ENCODE measurements at regions not wholly inside any gene's neighbourhood (a gene's known extent, or its start where the extent isn't known, plus 50 kb on each side); places are given as distances from the start of the nearest gene placed in this dataset.

DNA sequence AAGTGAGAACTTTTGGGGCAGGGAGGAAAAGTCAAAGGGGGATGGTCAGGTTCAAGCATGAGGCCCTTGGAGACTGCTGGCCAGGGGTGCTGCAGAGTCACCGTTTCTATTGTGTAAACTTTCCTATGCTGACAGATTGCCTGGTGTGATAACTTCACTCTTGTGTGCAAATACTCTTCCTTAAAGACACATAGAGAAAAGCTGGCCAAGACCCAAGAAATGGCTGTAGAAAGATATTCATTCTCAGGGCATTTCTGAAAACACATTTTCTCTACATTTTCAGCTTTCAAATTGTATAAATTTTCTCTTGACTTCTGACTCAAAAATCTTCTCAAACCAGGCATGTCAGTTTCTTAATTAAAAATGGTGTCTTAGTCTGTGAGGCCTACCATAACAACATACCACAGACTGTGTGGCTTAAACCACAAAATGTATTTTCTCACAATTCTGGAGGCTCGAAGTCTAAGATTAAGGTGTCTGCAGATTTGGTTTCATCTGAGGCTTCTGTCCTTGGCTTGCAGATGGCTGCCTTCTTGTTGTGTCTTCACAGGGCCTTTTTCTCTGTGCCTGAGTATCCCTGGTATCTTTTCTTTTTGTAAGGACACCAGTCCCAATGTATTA, 304.5 kb downstream of the KCNRG start:
- DNase-seq (ENCODE audit: low read depth) = peak; percentile 69

GRCh38 chr13:50320271-50320862, 305.1 kb downstream of the KCNRG start:
- DNase-seq (ENCODE audit: low read depth) = peak; percentile 67

- DNase-seq (ENCODE audit: low read depth) = no peak
These were observed 306.8 kb downstream of the KCNRG start for GRCh38 chr13:50322006-50322405.

DNA sequence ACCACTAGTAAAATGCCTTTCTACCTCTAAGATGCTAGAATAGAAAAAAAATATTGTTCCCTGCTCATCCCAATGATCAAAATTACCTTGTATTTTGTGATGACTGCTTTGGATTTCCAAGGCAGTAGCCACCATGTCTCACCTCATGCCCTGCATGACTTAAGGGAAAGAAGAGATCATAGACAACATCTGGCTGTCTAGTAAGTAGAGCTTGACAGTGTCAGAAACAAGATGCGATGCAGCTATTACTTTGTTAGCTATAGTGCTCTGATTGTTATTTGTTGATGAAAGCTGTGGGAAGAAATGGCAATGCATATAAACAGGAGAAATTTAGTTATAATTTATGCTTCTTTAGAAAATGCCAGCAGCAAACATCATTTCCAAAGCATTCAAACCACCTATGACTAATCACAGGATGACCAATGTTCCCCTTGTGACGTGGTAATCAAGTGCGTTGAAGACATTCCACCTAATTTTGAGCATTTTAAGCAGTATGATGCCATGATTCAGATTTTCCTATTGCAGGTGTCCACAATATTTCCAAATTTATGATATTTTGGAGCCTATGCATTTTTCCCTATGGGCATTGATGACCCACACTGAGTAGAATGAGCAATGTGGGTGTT, 308.3 kb downstream of the KCNRG start:
- DNase-seq (ENCODE audit: low read depth) = peak; percentile 91

DNA sequence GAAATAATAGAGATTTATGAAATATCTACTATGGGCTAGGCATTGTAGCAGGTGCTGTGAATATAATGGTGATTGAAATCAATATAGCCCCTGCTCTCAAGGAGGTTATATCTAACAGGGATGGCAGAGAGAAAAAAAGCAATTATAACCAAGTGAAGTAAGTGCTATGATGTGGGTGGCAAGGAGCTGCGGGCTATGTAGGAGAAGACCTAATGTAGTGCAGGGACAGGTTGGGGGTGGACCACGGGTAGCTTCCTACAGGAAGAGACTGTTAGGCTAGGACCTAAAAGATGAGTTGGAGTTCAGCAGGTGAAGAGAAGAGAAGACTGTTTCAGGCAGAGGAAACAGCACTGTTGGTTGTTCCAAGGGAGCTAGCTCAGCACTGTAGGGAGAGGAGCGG, 311.0 kb downstream of the KCNRG start:
- DNase-seq (ENCODE audit: low read depth) = no peak

DNA sequence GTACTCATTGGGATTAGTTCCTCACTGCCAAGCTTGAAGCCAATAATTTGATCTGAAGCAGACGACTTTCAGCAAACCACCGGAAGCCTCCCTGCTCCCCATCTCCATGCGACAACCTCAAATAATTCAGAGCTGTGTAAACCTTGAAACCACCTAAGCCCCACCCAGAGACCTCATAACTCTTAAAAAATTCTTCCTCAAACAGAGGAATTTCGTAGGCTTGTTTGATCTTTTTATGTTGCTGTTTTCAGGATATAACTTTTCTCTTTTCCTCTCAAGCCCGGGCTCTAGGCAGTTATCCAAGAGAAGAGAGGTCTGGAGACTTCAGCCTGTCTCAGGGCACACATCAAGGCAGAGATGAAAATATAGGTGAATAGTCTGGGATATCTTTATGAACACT, 311.6 kb downstream of the KCNRG start:
- DNase-seq (ENCODE audit: low read depth) = no peak

- DNase-seq (ENCODE audit: low read depth) = no peak
These were observed 319.0 kb downstream of the KCNRG start for GRCh38 chr13:50334115-50334778.

DNA sequence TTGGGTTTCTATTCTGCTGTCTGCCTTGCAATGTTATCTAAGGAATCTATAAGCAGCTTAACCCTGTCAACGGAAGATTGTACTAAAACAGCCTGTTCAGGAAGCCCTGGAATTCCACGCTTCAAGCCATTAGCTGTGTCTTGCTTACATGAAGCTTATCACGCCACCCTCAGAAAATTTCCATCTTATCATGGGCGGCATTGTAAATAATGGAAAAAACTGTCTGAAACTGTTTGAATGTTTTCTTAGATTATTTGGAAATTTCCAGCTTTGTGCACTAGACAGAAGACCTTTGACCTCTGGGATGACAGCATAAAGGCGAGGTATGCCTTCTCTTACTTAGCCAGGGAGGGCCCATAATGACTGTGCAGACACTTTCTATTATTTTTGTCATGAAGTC, 319.7 kb downstream of the KCNRG start:
- DNase-seq (ENCODE audit: low read depth) = peak; percentile 88

DNA sequence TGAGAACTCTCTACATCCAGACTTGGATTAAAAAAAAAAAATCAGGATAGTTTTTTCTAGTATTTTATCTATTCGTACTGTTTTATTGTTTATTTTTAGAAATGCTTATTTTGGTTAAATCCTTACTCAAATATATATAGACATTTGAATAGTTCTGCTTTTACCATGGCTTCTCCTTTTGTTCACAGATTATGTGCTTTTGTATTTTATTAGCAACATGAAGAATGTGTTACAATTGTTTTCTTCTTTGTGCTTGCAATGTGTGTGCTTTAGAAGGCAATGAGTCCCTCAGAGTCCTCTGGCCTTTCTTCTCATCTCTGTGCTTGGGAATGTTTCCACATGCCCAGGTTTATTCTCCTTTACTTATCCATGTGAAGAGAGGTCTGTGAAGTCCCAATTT, 324.0 kb downstream of the KCNRG start:
- no peak for DNase-seq (ENCODE audit: low read depth)

DNA sequence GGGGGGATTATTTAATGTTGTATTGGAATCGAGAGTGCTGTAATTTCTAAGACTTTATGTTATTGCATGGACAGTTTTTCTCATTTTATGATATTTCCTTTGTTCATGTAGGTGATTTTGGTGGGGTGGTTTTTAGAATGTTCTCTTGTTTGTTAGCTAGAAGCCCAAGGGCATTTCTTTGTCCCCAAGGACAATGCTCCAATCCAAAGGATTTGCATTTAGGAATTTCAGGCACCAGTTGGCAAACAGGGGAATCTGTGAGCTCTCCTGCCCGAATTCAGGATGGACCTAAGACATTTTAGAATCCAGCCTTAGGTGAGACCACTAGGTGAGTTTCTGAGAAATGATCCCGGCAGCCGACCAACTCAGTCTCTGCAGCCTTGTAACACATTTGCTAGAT, 324.9 kb downstream of the KCNRG start:
- no peak for DNase-seq (ENCODE audit: low read depth)

GRCh38 chr13:50340551-50341287, 325.5 kb downstream of the KCNRG start:
- no peak for DNase-seq (ENCODE audit: low read depth)

DNA sequence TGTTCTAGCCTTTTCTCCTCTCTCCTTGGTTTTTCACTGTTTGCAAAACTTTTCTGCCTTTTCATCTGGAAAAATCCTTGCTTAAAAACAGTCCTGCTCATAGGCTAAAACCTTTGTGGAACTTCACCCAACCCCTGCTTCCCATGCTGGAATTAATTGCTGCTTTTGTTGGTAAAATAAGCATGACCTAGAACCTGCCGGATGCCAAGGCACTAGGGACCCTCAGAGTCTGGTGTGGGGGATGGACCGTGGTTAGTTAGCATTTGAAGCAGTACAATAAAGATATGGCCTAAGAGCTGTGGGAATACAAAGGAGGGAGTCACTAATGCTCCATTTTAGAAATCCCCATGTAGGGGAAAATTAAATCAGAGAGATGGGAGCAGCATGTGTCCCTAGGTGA, 326.3 kb downstream of the KCNRG start:
- DNase-seq (ENCODE audit: low read depth) = no peak

GRCh38 chr13:50344717-50345116, 329.5 kb downstream of the KCNRG start:
- no peak for DNase-seq (ENCODE audit: low read depth)

GRCh38 chr13:50345804-50346203, 330.6 kb downstream of the KCNRG start:
- no peak for DNase-seq (ENCODE audit: low read depth)

DNA sequence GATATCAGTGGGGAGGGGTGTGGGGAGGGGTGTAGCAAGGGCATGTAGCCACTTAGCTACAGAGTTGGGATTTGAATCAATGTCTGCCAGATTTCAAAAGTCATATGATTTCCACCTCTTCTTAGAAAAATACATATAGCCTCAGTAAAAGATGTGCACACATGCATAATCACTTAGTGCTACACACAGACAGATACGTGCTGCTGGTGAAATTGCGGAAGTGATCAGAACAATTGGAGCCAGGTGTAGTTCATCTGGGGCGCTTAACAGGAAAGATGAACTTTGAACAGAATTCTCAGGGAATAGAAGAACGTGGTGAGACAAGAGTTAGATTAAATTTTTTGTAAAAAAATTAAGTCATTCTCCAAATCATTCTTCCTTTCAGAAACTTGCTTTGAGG, 333.1 kb downstream of the KCNRG start:
- no peak for DNase-seq (ENCODE audit: low read depth)

DNA sequence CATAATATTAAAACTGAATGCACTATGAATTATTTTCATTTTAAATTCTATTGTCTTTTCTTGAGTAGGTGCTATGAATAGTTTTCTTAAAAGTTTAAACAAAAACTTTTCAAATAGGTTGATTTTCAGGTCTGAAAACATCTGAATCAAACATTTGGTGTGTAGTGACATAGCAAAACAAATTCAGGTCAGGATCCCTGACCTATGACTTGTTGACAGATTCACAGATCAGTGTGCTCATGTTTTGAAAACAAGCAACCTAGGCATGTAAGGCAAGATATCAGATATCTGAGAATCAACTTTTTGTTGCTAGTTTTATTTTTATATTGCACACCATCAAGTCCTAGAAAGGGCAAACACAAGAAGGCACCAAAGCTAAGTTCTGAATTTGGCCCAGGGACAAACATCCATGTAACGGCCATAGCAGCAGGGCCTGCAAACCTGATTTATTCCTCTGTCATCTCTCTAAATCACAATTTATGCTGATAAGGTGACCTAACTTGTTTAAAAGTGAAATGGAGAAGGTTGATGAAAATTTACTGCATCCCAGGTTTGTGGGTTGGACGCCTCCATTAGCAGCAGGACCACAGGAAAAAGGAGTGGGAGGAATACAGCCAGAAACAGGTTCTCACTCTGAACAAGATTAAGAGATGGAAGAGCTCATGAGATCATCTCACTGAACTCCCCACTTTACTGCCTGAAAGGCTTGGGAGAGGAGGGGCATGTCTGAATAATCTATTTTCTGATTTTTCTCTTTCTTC, 337.7 kb downstream of the KCNRG start:
- no peak for DNase-seq (ENCODE audit: low read depth)

DNA sequence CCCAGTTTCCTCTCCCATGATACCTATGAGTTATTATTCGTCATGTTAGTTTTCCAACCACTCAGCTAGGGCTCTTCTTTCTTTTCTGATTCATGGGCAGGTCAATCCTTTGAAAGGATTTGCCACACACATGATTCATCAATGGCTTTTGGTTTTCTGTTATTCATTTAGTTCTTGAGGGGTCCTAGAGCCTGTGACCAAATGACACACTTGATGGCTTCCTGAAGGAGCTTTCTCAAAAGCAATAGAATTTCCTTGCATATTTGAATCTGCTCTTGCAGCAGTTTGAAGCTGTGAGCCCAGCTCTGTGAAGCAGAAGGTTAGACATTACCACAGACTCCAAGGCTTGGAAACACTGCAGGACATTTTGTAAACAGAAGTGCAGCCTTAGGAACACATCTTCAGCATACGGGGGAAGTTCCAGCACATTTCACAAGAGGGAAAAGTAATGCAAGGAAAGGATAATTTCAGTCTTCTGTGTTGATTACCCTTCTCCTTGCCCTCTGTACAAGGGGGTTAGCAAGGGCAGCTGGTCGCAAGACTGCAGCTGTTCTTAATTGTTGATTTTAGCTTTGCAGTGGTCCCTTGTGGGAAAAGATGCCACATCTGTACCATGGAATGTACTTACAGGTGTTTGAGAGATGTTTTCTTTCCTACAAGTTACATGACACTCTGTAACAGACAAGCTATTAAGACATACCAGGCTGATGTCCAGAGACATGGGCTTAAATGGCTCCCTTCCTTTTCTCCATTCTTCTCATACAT, 338.6 kb downstream of the KCNRG start:
- peak; percentile 40 for DNase-seq (ENCODE audit: low read depth)

GRCh38 chr13:50355797-50356196, 340.6 kb downstream of the KCNRG start:
- no peak for DNase-seq (ENCODE audit: low read depth)

- DNase-seq (ENCODE audit: low read depth) = no peak
These were observed 341.9 kb downstream of the KCNRG start for GRCh38 chr13:50357136-50357535.

- DNase-seq (ENCODE audit: low read depth) = peak; percentile 87
These were observed 342.4 kb downstream of the KCNRG start for GRCh38 chr13:50357586-50358118.
